ENCODE measurements at regions not wholly inside any gene's neighbourhood (a gene's known extent, or its start where the extent isn't known, plus 50 kb on each side); places are given as distances from the start of the nearest gene placed in this dataset.
A peak's percentile ranks its signal among the peaks of the same experiment; 100 is the strongest.
"Not testable (repeated sequence)": the region's sequence is repeated elsewhere in the genome, so short reads cannot be mapped to it uniquely, and the experiment has no call there.

DNA sequence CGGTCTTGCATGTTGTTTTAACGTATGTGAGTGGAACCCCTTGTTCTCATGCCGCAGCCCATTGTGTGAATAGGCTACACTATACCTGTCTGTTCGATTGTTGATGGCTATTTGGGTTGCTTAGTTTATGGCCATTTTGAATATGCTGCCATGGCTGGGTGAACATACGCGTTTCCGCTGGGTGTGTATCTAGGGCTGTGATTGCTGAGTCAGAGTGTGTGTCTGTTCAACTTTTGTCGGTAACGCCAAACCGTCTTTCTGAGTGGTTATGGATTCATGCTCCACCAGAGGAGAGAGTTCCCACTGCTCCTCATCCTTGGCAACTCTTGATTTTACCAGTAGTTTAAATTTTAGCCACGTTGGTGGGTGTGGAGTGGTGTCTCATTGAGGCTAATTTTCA is 77.0 kb downstream of the METRNL start:
- DNase-seq (ENCODE audit: extremely low spot score, insufficient read length, low read depth) (no peak), FAIRE-seq (no peak)

DNA sequence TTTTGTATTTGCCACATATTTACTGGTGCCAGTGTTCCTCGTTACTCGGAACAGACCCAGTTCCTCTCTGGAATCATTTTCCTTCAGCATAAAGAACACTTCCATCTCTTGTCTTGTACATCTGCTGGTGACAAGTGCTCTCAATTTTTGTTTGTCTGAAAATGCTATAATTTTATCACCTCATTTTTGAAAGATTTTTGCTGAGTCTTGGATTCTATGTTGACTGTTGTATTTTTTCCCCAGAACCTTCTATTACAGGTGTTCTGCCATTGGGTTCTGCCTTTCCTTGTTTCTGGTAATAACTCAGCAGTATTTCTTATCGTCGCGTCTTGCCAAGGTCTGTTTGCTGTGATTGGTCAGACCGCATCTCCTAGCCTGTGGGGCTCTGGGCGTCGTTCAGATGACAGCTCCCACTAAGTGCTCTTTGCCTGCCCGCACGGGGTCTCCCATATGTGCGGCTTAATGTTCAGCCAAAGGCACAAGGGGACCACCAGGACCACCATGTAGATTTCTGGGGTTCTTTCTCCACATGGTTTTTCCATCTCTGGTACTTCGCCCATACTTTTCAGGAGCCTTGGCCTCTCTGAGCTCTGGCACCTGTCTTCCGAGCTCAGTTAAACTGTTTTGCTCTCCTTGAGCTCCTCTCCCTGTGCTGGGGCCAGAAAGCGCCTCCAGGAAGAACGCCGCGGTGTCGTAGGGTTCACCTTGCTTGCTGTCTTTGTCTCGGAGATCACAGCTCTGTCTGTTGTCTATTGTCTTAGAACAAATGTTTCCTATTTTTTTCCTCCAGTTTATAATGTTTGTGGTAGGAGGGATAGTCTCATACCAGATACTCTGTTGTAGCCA is 80.0 kb downstream of the METRNL start:
- FAIRE-seq: no peak
- DNase-seq (ENCODE audit: extremely low spot score, insufficient read length, low read depth): no peak

DNA sequence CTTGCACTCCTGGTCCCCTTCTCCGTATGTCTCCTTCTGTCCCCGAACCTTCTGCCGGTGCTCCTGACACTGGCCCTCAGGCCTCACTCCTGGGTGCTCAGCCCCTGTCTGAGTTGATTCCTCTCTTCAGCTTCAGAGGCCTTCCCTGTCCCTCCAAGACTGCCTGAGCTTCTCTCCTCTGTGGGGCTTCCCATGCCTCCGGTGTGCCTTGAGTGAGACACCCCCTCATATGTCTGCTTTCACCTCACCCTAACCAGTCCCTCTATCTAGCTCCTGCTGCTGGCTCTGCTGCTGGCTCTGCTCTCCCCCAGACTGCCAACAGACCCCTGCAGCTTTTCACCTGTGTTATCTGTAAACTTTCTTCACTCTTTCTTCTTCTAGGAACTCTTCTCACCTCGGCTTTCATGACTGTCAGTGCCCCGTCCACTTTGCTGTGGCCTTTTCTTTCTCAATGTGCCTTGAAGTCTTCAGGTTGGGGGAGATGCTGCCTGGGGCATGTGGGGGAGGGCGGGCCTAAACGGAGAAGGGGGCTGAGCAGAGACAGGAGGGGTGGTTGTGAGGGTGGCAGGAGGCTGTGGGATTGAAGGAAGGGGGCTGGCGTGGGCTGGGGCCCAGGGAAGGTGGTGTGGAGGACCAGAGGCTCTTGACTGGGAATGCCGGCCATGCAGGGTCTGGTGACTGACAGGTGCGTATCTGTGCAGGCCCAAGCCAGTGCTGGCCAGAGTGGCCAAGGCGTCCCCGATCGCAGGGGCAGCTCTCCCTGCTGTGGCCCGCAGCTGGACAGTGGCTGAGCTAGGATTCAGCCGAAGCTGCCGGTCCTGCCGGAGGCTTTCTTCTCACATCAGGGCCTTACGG is 81.3 kb downstream of the METRNL start:
- no peak for DNase-seq (ENCODE audit: extremely low spot score, insufficient read length, low read depth)
- FAIRE-seq: no peak

DNA sequence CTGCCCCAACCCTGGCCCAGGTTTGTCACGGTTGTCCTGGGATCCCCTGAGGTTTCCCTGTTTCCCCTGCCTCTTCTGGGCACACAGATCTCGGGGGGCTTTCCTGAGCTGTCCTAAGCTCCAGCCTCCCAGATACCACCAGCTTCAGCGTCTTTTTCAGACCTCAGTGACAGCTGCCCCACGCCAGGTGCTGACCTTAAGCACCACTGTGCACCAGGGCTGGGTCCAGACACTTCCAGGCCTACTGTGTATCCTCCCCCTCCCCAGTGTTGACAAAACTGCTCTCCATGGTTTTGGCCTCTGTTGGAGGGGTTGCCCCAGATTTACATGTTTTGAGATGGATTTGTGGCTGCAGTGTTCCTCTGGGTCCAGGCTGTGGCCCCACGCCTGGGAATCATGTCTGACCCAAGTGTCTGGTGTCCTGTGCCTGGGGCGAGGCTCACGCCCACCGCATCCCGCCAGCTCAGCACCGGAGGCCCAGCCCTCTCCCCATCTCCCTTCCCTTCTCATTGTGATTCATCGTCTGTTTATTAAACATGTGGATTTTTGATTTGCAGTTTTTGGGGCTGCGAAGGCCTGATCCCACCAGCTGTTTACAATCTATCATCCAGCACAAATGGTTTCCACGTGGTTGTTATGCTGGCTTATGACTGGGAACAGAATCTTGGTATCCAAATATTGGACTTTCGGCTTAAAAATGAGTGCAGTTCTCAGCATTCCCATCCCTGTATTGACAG is 82.1 kb downstream of the METRNL start:
- DNase-seq (ENCODE audit: extremely low spot score, insufficient read length, low read depth) (no peak), FAIRE-seq (no peak)

DNA sequence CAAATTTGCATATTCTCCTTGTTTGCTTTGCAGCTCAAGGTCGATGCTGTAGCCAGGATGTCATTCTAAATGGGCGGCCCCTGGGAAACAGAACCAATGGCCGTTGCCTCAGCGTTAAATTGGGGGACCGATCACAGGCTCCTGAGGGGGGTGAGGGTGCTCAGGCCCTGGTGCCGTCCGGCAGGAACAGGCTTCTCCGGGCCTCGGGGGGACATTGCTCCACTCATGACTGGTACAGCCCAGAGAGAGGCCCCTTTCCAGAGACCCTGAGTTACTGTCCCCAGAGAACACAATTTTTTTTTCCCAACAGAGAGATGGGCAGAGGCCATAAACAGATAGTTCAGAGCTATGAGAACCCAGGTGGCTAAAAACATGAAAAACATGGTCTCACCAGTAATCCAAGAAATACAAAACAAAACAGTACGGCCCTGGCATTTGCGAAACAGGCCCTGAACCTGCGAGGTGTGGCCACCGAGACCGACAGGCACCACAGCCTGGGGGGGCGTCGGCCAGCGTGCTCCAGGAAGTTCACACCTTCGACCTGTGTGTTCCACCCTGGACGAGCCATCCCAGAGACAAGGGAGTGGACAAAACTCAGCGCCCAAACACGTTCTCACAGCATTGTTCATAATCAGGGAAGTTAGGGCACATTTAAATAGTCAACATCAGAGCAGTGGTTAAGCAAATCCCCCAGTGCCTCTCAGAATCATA is 82.8 kb downstream of the METRNL start:
- no peak for DNase-seq (ENCODE audit: extremely low spot score, insufficient read length, low read depth)
- FAIRE-seq: no peak

DNA sequence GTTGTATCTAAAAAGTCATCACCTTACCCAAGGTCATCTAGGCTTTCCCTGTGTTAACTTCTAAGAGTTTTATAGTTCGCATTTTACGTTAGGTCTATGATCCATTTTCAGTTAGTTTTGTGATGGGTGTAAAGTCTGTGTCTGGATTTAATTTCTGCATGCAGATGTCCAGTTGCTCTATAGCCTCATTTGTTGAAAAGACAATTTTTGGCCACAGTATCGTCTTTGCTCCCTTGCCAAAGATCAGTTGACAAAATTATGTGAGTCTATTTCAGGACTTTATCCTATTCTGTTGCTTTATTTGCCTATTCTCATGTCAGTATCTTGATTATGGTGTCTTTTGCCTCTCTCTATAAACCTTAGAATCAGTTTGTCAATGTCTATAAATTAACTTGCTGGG is 85.1 kb downstream of the METRNL start:
- DNase-seq (ENCODE audit: extremely low spot score, insufficient read length, low read depth): no peak
- no peak for FAIRE-seq

DNA sequence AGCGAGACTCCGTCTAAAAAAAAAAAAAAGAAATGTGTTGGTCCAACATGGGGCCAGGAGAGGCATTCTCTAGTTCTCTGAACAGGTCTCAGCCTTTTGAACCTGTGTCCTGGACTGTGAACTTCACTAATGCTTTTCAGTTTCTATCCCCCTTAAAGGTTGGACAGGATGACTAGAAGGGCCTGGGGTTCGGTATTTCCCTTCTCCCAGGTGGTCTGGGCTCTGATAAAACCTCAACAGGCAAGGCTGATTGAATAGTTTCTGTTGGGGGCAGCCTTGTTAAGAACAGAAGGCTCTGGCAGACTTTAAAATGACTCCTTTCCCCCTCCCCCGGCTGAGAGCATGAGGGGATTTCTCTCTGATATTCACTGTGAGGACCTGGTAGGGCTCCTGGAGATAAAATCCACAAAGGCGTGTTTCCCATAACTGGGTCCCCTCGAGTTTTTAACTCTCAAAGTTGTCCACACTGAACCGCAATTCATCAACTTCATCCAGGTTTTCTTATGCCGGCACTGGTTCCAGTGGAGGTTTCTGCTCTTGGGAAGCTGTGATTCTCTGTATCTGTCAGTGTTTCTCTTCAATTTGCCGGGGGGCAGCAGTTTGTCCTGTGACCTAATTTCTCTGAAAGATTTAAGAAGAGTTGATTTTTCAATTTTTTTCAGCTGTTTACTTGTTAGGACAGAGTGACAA is 91.3 kb downstream of the METRNL start:
- no peak for DNase-seq (ENCODE audit: extremely low spot score, insufficient read length, low read depth)
- FAIRE-seq: no peak

DNA sequence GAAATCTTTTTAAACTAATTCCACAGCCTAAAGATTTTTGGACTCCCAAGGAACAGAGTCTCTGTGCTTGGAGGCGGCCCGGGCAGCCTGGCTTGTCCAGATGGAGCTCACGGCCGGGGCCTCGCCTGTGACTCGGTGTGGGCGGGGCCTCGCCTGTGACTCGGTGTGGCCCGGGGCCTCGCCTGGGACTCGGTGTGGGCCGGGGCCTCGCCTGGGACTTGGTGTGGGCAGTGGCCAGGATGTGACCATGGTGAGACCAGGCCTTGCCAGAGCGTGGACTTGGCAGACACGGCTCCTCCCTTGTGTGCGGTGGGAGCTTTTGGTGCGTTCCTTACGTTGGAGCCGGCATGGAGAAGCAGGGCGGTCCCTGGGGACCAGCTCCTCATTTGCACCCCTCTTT is 92.3 kb downstream of the METRNL start:
- no peak for FAIRE-seq
- DNase-seq (ENCODE audit: extremely low spot score, insufficient read length, low read depth): no peak

DNA sequence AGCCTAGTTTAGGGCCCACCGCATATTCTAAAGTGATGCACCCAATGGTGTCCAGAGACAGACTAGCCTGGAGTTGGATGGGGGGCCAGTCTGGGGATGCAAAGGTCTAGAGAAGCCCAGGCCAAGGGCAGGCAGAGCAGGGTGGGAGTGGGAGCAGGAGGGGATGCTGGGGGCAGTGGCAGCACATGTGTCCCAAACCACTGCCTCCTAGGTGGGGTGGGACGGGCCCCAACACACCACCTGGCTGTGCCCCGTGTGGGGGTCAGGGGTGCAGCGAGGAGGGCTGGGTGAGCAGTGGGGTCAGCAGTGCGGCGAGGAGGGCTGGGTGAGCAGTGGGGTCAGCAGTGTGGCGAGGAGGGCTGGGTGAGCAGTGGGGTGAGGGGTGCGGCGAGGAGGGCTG is 92.7 kb downstream of the METRNL start:
- FAIRE-seq; DNase-seq (ENCODE audit: extremely low spot score, insufficient read length, low read depth): not testable (repeated sequence)

DNA sequence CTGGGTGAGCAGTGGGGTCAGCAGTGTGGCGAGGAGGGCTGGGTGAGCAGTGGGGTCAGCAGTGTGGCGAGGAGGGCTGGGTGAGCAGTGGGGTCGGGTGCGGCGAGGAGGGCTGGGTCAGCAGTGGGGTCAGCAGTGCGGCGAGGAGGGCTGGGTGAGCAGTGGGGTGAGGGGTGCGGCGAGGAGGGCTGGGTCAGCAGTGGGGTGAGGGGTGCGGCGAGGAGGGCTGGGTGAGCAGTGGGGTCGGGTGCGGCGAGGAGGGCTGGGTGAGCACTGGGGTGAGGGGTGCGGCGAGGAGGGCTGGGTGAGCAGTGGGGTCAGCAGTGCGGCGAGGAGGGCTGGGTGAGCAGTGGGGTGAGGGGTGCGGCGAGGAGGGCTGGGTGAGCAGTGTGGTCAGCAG is 93.2 kb downstream of the METRNL start:
- not testable (repeated sequence) for DNase-seq (ENCODE audit: extremely low spot score, insufficient read length, low read depth); FAIRE-seq

DNA sequence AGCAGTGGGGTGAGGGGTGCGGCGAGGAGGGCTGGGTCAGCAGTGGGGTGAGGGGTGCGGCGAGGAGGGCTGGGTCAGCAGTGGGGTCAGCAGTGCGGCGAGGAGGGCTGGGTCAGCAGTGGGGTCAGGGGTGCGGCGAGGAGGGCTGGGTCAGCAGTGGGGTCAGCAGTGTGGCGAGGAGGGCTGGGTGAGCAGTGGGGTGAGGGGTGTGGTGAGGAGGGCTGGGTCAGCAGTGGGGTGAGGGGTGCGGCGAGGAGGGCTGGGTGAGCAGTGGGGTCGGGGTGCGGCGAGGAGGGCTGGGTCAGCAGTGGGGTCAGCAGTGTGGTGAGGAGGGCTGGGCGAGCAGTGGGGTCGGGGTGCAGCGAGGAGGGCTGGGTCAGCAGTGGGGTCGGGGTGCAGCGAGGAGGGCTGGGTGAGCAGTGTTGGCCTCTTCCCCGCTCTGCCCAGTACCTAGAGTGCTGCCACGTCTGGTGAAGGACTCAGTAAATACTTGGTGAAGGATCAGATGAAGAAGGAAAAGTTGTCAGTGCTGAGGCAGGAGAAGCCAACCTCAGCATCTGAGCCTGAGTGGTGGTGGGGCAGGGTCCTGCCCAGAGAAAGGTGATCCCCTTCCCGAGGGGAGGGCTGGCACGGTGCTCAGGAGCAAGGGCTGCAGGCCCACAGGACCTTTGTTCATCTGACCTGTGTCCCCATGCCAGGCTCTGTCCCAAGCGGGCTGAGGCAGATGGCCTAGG is 93.9 kb downstream of the METRNL start:
- not testable (repeated sequence) for FAIRE-seq; DNase-seq (ENCODE audit: extremely low spot score, insufficient read length, low read depth)

DNA sequence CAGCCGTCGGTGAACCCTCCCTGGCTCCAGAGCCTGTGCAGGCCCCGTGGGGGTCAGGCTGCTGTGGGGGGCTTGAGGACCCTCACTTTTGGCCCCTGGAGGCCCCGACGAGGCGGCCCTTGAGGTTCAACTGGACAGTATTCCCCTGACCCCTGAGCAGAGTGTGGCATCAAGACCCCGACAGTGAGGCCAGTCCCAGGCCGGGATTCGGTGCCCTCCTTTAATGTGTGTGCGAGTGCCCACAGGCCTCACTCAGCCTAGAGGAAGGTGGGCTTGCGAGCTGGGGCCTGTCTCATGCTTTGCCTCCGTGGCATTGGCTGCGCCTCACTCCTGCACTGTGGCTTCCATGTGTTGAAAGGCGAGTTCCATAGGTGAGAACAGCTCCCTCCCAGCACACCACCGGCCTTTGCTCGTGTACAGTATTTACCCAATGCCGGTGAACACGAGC is 94.5 kb downstream of the METRNL start:
- no peak for DNase-seq (ENCODE audit: extremely low spot score, insufficient read length, low read depth)
- FAIRE-seq: no peak

DNA sequence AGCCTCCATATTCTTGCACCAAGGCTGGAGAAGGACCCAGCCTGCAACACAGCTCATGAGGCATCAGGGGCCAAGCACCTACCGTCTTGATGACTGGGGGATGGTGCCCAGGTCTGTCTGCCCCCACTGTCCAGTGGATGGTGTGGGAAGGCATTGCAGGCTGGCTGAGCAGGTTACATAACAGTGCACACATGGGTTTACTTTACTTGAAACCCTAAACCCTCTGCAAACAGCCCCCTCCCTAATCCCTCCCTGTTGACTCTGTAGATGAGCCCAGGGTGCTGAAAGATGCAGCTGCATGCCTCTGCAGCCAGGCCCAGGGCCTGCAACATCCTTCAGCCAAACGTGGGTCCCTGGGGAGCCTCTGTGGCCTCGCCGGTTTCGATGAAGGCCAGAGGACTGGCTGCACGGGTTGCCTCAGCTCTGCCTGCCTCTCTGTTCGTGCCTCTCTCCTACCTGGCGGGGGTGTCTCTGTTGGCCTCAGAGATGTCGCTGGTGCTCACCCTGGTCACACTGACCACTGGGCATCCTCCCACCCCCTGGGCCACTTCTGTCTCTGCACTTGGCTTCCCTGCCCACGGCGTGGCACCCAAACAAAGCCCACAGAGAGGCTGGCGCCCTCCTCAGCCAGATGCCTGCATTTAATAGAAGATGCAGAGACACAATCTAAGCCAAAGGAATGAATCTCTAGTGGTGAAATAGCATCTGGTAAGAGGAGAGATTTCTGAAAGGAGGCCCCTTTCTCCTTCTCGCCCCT is 95.1 kb downstream of the METRNL start:
- peak; percentile 89 for FAIRE-seq
- peak; percentile 66 for DNase-seq (ENCODE audit: extremely low spot score, insufficient read length, low read depth)

DNA sequence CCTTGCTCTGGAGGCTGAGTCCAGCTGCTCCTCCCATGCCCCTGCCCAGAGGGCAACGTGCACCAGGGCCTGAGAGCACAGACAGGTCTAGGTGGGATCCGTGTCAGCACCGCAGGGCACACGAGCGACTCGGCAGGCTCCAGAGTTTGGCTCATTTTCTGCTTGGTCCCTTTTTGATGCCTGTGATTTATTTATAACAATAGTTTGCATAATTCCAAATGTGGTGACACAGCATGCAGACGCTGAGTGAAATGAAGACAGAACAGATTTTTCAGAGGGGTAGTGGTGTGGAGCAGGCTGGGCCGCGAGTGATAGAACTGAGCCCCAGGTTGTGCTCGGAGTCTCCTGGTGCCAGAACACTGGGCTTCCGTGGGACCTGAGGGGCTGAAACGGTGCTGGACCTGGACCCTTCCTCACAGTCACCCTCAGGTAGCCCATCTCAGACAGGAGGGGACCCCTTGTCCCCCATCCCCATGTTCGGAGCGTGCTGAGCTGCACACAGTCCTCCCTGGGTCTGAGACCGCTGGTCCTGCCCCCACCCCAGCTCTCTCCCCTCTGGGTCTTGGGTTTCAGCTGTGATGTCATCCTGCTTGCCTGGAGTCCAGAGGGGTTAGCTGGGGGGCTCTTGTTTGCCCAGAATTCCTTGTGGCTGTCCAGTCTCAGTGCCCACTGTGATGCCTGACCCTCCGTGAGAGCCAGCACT is 95.9 kb downstream of the METRNL start:
- peak; percentile 23 for DNase-seq (ENCODE audit: extremely low spot score, insufficient read length, low read depth)
- peak; percentile 12 for FAIRE-seq

DNA sequence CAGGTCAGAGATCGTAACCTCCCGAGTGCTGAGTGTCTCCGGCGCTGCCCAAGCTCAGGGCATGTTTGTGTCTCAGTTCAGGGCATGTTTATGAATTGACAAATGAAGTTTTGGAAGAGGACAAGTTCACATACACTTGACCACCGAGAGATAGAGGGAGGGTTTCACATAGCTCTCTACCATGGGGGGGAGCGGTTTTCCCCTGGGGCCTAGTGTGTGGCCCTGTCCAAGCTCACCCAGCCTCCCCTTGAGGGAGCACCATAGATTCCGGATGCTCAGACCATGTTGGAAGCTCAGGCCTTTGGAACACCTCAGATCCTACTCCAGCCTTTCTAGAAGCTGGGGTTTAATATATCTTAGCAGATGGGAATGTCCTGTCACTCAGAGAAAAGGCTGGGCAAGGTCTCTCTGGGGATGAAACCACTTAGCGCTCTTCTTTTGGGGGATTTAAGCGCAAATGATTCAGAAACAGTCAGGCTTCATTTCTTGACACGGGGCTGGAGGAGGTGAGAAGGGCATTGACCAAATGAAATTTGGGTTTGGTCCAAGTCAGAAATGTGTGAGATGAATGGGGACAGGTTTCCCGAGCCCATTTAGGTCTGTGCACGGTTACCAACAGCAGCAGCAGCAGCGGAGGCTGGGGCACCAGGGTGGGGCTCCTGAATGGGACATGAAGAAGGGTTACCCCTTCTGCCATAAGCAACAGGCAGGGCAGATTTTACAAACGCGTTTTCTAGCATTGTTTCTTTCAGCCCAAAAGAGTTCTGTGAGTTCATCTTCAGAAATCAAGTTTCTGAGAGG is 96.6 kb downstream of the METRNL start:
- no peak for FAIRE-seq
- no peak for DNase-seq (ENCODE audit: extremely low spot score, insufficient read length, low read depth)

Data from GM18507 (cell line).